HepG2 (cell line): ENCODE measurements at regions not wholly inside any gene's neighbourhood (a gene's known extent, or its start where the extent isn't known, plus 50 kb on each side); places are given as distances from the start of the nearest gene placed in this dataset.

Experiments
- ATAC-seq: fragments of 200-7000 bp; cut with Tn5 transposase; 3 replicates; pipeline ENCODE4 v1.9.1; 2020; ENCODE audit warnings: mild to moderate bottlenecking, moderate library complexity
- BruUV-seq: library from RNA; stranded (reverse); fragments of 400-500 nt; replicated peaks from 2 replicates; lab custom pipeline; 2021; lab: Mats Ljungman, UMichigan
- CTCF ChIA-PET: fragments of 300-600 bp; formaldehyde crosslinking; extraction: SDS; loops from one replicate; lab custom pipeline; 2021; ENCODE audit warnings: low total read pairs, inconsistent platforms, low intra/inter-chr PET ratio; lab: Yijun Ruan, JAX
- POLR2A ChIA-PET: fragments of 350-600 bp; sonication (Branson Sonifier 250); formaldehyde crosslinking; loops from one replicate; lab custom pipeline; 2020; ENCODE audit warnings: antibody characterized with exemption, inconsistent platforms; lab: Yijun Ruan, JAX
- DNase-seq: peaks from one replicate; pipeline ENCODE4 v3.0.0-alpha.2; 2015; ENCODE audit warnings: low spot score
- FAIRE-seq: peaks from 3 replicates; lab custom pipeline; 2011; peaks lifted over from hg19 to GRCh38; lab: Jason Lieb, UNC
- H2AFZ ChIP-seq: one replicate; pipeline ENCODE4 v1.6.1; 2011; ENCODE audit warnings: low read length, inconsistent platforms
- H3K27ac ChIP-seq: fragments of 300-600 bp; 3 replicates; pipeline ENCODE4 v1.8.0; 2011; ENCODE audit warnings: mixed run types, mild to moderate bottlenecking, mixed read lengths, low read length, inconsistent platforms; ENCODE audit not compliant: insufficient read depth; ENCODE audit errors: extremely low read length
- H3K27me3 ChIP-seq, 2 experiments: fragments of 200-600 bp in 1 of 2; 2 replicates in 1 of 2; 3 replicates in 1 of 2; pipeline versions ENCODE4 v1.6.0 to v1.8.0; 2011; ENCODE audit warnings: low read length in 2 of 2, mild to moderate bottlenecking in 2 of 2, moderate library complexity in 2 of 2, inconsistent platforms in 1 of 2; ENCODE audit not compliant: insufficient read depth in 2 of 2, control insufficient read depth in 1 of 2
- H3K36me3 ChIP-seq, 2 experiments: fragments of 200-600 bp in 1 of 2; replicated peaks in 1 of 2; 2 replicates in 1 of 2; 3 replicates in 1 of 2; pipeline versions ENCODE4 v1.5.1 to v1.8.0; 2011; ENCODE audit warnings: low read length in 2 of 2, inconsistent platforms in 1 of 2; ENCODE audit not compliant: insufficient read depth in 2 of 2, control insufficient read depth in 1 of 2
- H3K4me1 ChIP-seq: 2 replicates; pipeline ENCODE4 v1.5.1; 2012; ENCODE audit warnings: low read length, inconsistent platforms; ENCODE audit not compliant: insufficient read depth
- H3K4me2 ChIP-seq: 2 replicates; pipeline ENCODE4 v1.6.0; 2011; ENCODE audit warnings: low read depth, low read length, inconsistent platforms
- H3K4me3 ChIP-seq, 3 experiments: fragments of 200-600 bp in 1 of 3; sonication (generic), shearing (Covaris generic) in 1 of 3; replicated peaks in 1 of 3; 2 replicates each; pipeline ENCODE4 v1.5.1; 2011 to 2016; ENCODE audit warnings: low read length in 3 of 3, inconsistent platforms in 2 of 3, low read depth in 2 of 3, mild to moderate bottlenecking in 2 of 3, control low read depth in 1 of 3, mixed read lengths in 1 of 3; ENCODE audit not compliant: insufficient read depth in 1 of 3
- H3K79me2 ChIP-seq: one replicate; pipeline ENCODE4 v1.6.1; 2011; ENCODE audit warnings: low read length, inconsistent platforms; ENCODE audit not compliant: insufficient read depth
- H3K9ac ChIP-seq: 2 replicates; pipeline ENCODE4 v1.6.0; 2011; ENCODE audit warnings: mild to moderate bottlenecking, low read depth, low read length, inconsistent platforms; ENCODE audit not compliant: insufficient read depth
- H3K9me3 ChIP-seq: 2 replicates; pipeline ENCODE4 v1.5.1; 2012; ENCODE audit warnings: mild to moderate bottlenecking, low read length
- H4K20me1 ChIP-seq: 2 replicates; pipeline ENCODE4 v1.6.0; 2011; ENCODE audit warnings: inconsistent platforms, mild to moderate bottlenecking, low read length, moderate library complexity; ENCODE audit not compliant: insufficient read depth
- EZH2 ChIP-seq: conservative IDR thresholded peaks from 2 replicates; pipeline ENCODE4 v1.6.1; 2012; ENCODE audit warnings: mild to moderate bottlenecking, low read depth, low read length, moderate library complexity
- FIP1L1 ChIP-seq: fragments of 200-400 bp; formaldehyde crosslinking; IDR thresholded peaks from 2 replicates; pipeline ENCODE4 v1.6.1; 2018; ENCODE audit warnings: low read depth, mild to moderate bottlenecking, low read length, moderate library complexity, borderline replicate concordance; ENCODE audit not compliant: insufficient read depth
- GABPA ChIP-seq, 2 experiments: IDR thresholded peaks; 2 replicates each; pipeline ENCODE4 v1.6.1; 2011 to 2016; ENCODE audit warnings: low read depth in 2 of 2, low read length in 1 of 2, missing biosample characterization in 1 of 2, missing genetic modification characterization in 1 of 2
- NPAS2 ChIP-seq: sonication (generic); formaldehyde crosslinking; IDR thresholded peaks from 2 replicates; pipeline ENCODE4 v1.8.0; 2022; ENCODE audit warnings: mild to moderate bottlenecking, missing genetic modification reagents, borderline replicate concordance
- PHF5A ChIP-seq: IDR thresholded peaks from one replicate; pipeline ENCODE4 v1.6.1; 2018; ENCODE audit warnings: low read depth, missing genetic modification reagents; ENCODE audit not compliant: unreplicated experiment
- PRPF4 ChIP-seq: fragments of 200-400 bp; formaldehyde crosslinking; IDR thresholded peaks from 2 replicates; pipeline ENCODE4 v1.6.1; 2016; ENCODE audit warnings: low read length, low read depth; ENCODE audit not compliant: poor library complexity, severe bottlenecking
- SP140L ChIP-seq: sonication (generic); formaldehyde crosslinking; IDR thresholded peaks from 2 replicates; pipeline ENCODE4 v1.4.0; 2020; ENCODE audit warnings: missing genetic modification reagents, borderline replicate concordance
- TBX3 ChIP-seq: fragments of 450-650 bp; IDR thresholded peaks from 2 replicates; pipeline ENCODE4 v1.6.1; 2017; ENCODE audit warnings: antibody characterized with exemption, mild to moderate bottlenecking, inconsistent platforms, borderline replicate concordance
- ZBTB7B ChIP-seq: sonication (generic); formaldehyde crosslinking; IDR thresholded peaks from 2 replicates; pipeline ENCODE4 v1.4.0; 2020; ENCODE audit warnings: missing genetic modification reagents
- ZEB1 ChIP-seq: IDR thresholded peaks from 2 replicates; pipeline ENCODE4 v1.6.1; 2012; ENCODE audit warnings: mild to moderate bottlenecking, low read depth, inconsistent platforms; ENCODE audit not compliant: insufficient replicate concordance
- ZFP90 ChIP-seq: sonication (generic); formaldehyde crosslinking; IDR thresholded peaks from 2 replicates; pipeline ENCODE4 v1.8.0; 2022; ENCODE audit warnings: missing genetic modification reagents, mild to moderate bottlenecking, inconsistent platforms, borderline replicate concordance
- ZNF205 ChIP-seq: IDR thresholded peaks from 2 replicates; pipeline ENCODE4 v1.6.1; 2018; ENCODE audit warnings: missing biosample characterization, missing genetic modification reagents
- ZNF317 ChIP-seq: sonication (generic); formaldehyde crosslinking; IDR thresholded peaks from 2 replicates; pipeline ENCODE4 v1.5.0; 2020; ENCODE audit warnings: mild to moderate bottlenecking, missing genetic modification reagents
- ZNF777 ChIP-seq: sonication (generic); formaldehyde crosslinking; IDR thresholded peaks from 2 replicates; pipeline ENCODE4 v1.4.0; 2020; ENCODE audit warnings: missing genetic modification reagents
- ZNF792 ChIP-seq: IDR thresholded peaks from 2 replicates; pipeline ENCODE4 v1.6.1; 2016
- WGBS: methylation state at CpG from one replicate; pipeline ENCODE4 v1.1.6; 2017; ENCODE audit warnings: low lambda C conversion rate; 5-methylcytosine and 5-hydroxymethylcytosine counted together
- in situ Hi-C: cut with HindIII; loops from 2 replicates; pipeline ENCODE4 v1.10.0; 2017; ENCODE audit warnings: low pct_unique_long_range_greater_than_20kb; ENCODE audit not compliant: extremely low pct_ligation_motif_present
- intact Hi-C: fragments of 100-400 bp; cut with micrococcal nuclease; formaldehyde crosslinking; loops from one replicate; pipeline ENCODE4 v1.10.0; 2022; ENCODE audit not compliant: unreplicated experiment
- TF ChIP-seq, protein P1 (sequence below): sonication (generic); formaldehyde crosslinking; IDR thresholded peaks from 2 replicates; pipeline ENCODE4 v1.8.1; 2023; ENCODE audit warnings: mild to moderate bottlenecking, inconsistent platforms, moderate library complexity, missing genetic modification reagents, borderline replicate concordance

DNA sequence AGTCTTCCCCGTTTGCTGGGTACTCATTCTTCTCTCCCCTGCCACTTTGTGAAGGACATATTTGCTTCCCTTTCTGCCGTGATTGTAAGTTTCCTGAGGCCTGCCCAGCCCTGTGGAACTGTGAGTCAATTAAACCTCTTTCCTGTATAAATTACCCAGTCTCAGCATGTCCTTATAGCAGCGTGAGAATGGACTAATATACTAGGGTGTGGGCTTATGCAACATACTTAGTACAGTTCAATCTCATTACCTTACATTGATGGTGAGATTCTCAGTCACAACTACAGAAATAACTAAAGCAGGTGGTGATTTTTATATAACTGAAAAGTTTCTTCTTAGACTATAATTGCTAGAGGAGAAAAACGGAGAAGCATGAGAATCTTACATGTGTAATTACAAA is 237.9 kb upstream of the MMADHC start:
- peaks cover 20% of the 10 kb centered on the region; the same call in 1 of the 2 replicates for H3K9me3 ChIP-seq
- no peaks in the 10 kb centered on the region for H3K79me2 ChIP-seq
- ATAC-seq (no peak), DNase-seq (no peak), FAIRE-seq (no peak)
- TF ChIP-seq ZBTB7B (no peak), ZEB1 (no peak), NPAS2 (CRISPR knock-in tag) (no peak), SP140L (no peak), PRPF4 (no peak)
- no peak overlapping the region for H3K27ac ChIP-seq
- WGBS: 7% methylated on average over 4 of the region's 4 CpGs
- H3K9ac ChIP-seq: no peak overlapping the region
- no peak overlapping the region for H3K4me2 ChIP-seq
- no peak overlapping the region for H3K4me3 ChIP-seq
- intact Hi-C loops (no loop called here), in situ Hi-C loops (no loop called here)
- ChIA-PET CTCF (no interaction called here), POLR2A (no interaction called here)
- H4K20me1 ChIP-seq: no peaks in the 10 kb centered on the region
- H3K27me3 ChIP-seq: no peaks in the 10 kb centered on the region
- H3K36me3 ChIP-seq: no peaks in the 10 kb centered on the region
- BruUV-seq: no TSS peak
- H2AFZ ChIP-seq: no peak overlapping the region
- no peaks in the 10 kb centered on the region for H3K4me1 ChIP-seq

DNA sequence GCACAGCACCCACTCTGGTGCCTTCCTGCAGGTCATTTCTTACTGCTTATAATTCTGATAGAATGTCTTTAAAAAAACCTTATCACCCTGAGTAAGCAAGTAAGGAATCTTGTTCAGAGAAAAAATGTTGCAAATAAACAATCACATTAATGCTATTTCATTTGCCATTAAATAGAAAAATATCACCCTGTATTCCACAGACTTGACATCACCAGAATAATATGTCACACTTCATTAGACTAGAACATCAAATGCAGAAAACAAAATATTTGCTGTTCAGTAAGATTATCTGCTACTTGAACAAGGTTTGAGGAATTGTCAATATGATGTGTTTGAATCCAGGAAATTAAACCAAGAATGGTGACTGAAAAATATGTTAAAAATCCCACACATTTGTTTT is 236.6 kb upstream of the MMADHC start:
- in situ Hi-C loops: no loop called here
- ATAC-seq: no peak

More for the DNA sequence above, 236.6 kb upstream of the MMADHC start:
- intact Hi-C loops: no loop called here
- POLR2A ChIA-PET: no interaction called here
- Histone ChIP-seq H3K27ac (no peak overlapping the region), H3K9ac (no peak overlapping the region), H3K79me2 (no peaks in the 10 kb centered on the region), H3K4me3 (no peak overlapping the region), H3K27me3 (no peaks in the 10 kb centered on the region), H3K4me2 (no peak overlapping the region), H3K4me1 (no peaks in the 10 kb centered on the region), H3K36me3 (no peaks in the 10 kb centered on the region), H2AFZ (no peak overlapping the region), H3K9me3 (peaks cover 20% of the 10 kb centered on the region; the same call in 1 of the 2 replicates), H4K20me1 (no peaks in the 10 kb centered on the region)
- DNase-seq (no peak), FAIRE-seq (no peak)
- CTCF ChIA-PET: no interaction called here
- no peak for TF ChIP-seq ZNF205 (CRISPR knock-in tag)
- TF ChIP-seq PHF5A (CRISPR knock-in tag): no peak
- TF ChIP-seq, protein P1, sequence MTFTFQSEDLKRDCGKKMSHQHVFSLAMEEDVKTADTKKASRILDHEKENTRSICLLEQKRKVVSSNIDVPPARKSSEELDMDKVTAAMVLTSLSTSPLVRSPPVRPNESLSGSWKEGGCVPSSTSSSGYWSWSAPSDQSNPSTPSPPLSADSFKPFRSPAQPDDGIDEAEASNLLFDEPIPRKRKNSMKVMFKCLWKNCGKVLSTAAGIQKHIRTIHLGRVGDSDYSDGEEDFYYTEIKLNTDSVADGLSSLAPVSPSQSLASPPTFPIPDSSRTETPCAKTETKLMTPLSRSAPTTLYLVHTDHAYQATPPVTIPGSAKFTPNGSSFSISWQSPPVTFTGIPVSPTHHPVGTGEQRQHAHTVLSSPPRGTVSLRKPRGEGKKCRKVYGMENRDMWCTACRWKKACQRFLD: no peak
- no peak for TF ChIP-seq FIP1L1
- TF ChIP-seq ZNF317 (CRISPR knock-in tag): no peak
- TF ChIP-seq EZH2: no peak
- no peak for TF ChIP-seq ZNF777 (CRISPR knock-in tag)
- no peak for TF ChIP-seq ZFP90 (CRISPR knock-in tag)
- no peak for TF ChIP-seq TBX3
- no peak for TF ChIP-seq ZNF792 (CRISPR knock-in tag)
- TF ChIP-seq GABPA (IDR thresholded peaks at IDR 0.05; ENCODE audit: low read depth, low read length): no peak
- TF ChIP-seq GABPA (CRISPR knock-in tag; IDR thresholded peaks at IDR 0.05; ENCODE audit: low read depth): no peak
- no TSS peak for BruUV-seq
